ENCODE measurements at regions not wholly inside any gene's neighbourhood (a gene's known extent, or its start where the extent isn't known, plus 50 kb on each side); places are given as distances from the start of the nearest gene placed in this dataset.
"Not testable (repeated sequence)": the region's sequence is repeated elsewhere in the genome, so short reads cannot be mapped to it uniquely, and the experiment has no call there.

DNA sequence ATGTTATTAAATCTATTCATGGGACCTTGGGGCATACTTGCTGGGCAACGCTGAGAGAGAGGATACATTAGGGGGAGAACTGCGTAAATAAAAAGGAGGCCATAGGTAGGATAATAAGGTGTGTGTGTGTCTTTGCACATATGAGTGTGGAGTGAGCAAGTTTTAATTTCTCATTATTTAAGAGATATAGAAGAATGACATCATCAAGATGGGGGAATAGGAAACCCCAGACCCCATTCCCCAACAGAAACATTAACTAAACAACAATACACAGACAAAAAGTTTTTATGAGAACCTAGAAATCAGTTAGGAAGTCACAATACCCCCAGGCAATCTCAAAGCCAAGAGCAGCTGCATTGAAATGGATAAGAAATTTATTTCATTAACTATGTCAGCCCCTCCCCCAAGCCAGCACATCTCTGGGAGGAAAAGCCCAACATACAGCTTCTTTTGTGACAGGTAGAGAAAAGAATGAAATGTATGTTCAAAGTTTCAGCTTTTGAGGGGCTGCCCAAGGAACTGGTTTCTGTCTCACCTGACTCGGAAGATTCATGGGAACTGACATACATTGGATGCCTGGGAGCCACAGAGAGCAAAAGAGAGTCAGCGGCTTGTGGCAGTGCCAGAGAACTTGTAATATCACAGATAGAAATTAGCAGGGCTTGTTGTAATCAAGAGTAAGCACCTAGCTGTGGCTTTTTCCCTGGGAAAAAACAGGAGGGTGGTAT is 234.3 kb upstream of the NFIA start:
- no peaks in the 10 kb centered on the region for H3K9me3 ChIP-seq (ENCODE audit: control insufficient read depth, insufficient read depth, low read length)
- intact Hi-C loops (cut with micrococcal nuclease) = no loop called here
- H3K36me3 Mint-ChIP-seq = no peaks in the 10 kb centered on the region
- H3K4me3 Mint-ChIP-seq = no peak overlapping the region
- H3K4me3 ChIP-seq (ENCODE audit: low read length) = no peak overlapping the region
- H3K27me3 ChIP-seq (ENCODE audit: control insufficient read depth, insufficient read depth, low read length) = no peaks in the 10 kb centered on the region
- 88% methylated on average over 4 of the region's 4 CpGs for WGBS (ENCODE audit: insufficient coverage)
- H3K9me3 Mint-ChIP-seq = no peaks in the 10 kb centered on the region
- no peak overlapping the region for H3K27ac ChIP-seq (ENCODE audit: low read length)
- no peaks in the 10 kb centered on the region for H3K4me1 ChIP-seq (ENCODE audit: control insufficient read depth, insufficient read depth, low read length)
- no peaks in the 10 kb centered on the region for H3K36me3 ChIP-seq (ENCODE audit: control insufficient read depth, insufficient read depth, low read length)
- ATAC-seq (no peak), DNase-seq (no peak)
- H3K27ac Mint-ChIP-seq = no peak overlapping the region
- H3K4me1 Mint-ChIP-seq = no peaks in the 10 kb centered on the region
- H3K27me3 Mint-ChIP-seq (ENCODE audit: low read depth in 2 of 2) = peaks cover 17 to 19% of the 10 kb centered on the region in 2 donors
- TF ChIP-seq, protein P1, sequence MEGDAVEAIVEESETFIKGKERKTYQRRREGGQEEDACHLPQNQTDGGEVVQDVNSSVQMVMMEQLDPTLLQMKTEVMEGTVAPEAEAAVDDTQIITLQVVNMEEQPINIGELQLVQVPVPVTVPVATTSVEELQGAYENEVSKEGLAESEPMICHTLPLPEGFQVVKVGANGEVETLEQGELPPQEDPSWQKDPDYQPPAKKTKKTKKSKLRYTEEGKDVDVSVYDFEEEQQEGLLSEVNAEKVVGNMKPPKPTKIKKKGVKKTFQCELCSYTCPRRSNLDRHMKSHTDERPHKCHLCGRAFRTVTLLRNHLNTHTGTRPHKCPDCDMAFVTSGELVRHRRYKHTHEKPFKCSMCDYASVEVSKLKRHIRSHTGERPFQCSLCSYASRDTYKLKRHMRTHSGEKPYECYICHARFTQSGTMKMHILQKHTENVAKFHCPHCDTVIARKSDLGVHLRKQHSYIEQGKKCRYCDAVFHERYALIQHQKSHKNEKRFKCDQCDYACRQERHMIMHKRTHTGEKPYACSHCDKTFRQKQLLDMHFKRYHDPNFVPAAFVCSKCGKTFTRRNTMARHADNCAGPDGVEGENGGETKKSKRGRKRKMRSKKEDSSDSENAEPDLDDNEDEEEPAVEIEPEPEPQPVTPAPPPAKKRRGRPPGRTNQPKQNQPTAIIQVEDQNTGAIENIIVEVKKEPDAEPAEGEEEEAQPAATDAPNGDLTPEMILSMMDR (IDR thresholded peaks at IDR 0.05) = no peak

- no peak for DNase-seq
- no peaks in the 10 kb centered on the region for H3K4me1 Mint-ChIP-seq
- H3K27ac Mint-ChIP-seq = no peak overlapping the region
- WGBS (ENCODE audit: insufficient coverage) = 81% methylated on average over 1 of the region's 3 CpGs
- Histone ChIP-seq H3K4me3 (ENCODE audit: low read length) (no peak overlapping the region), H3K27me3 (ENCODE audit: control insufficient read depth, insufficient read depth, low read length) (no peaks in the 10 kb centered on the region), H3K36me3 (ENCODE audit: control insufficient read depth, insufficient read depth, low read length) (no peaks in the 10 kb centered on the region), H3K9me3 (ENCODE audit: control insufficient read depth, insufficient read depth, low read length) (no peaks in the 10 kb centered on the region), H3K4me1 (ENCODE audit: control insufficient read depth, insufficient read depth, low read length) (no peaks in the 10 kb centered on the region), H3K27ac (ENCODE audit: low read length) (no peak overlapping the region)
- no peaks in the 10 kb centered on the region for H3K9me3 Mint-ChIP-seq
- H3K4me3 Mint-ChIP-seq = no peak overlapping the region
- peaks cover 17 to 19% of the 10 kb centered on the region in 2 donors for H3K27me3 Mint-ChIP-seq (ENCODE audit: low read depth in 2 of 2)
- no peaks in the 10 kb centered on the region for H3K36me3 Mint-ChIP-seq
- TF ChIP-seq, protein P1 (IDR thresholded peaks at IDR 0.05) = no peak
- ATAC-seq = no peak
- intact Hi-C loops (cut with micrococcal nuclease) = no loop called here
Observed at GRCh38 chr1:60847391-60847790, 235.0 kb upstream of the NFIA start.

GRCh38 chr1:60845659-60846058 is 236.7 kb upstream of the NFIA start:
- 96% methylated on average over 3 of the region's 3 CpGs for WGBS (ENCODE audit: insufficient coverage)

GRCh38 chr1:60842304-60842703 is 240.1 kb upstream of the NFIA start:
- Histone ChIP-seq H3K9me3 (ENCODE audit: control insufficient read depth, insufficient read depth, low read length) (no peaks in the 10 kb centered on the region), H3K27ac (ENCODE audit: low read length) (no peak overlapping the region), H3K27me3 (ENCODE audit: control insufficient read depth, insufficient read depth, low read length) (peaks cover 3% of the 10 kb centered on the region), H3K4me1 (ENCODE audit: control insufficient read depth, insufficient read depth, low read length) (no peaks in the 10 kb centered on the region), H3K36me3 (ENCODE audit: control insufficient read depth, insufficient read depth, low read length) (no peaks in the 10 kb centered on the region), H3K4me3 (ENCODE audit: low read length) (no peak overlapping the region)
- DNase-seq (no peak), ATAC-seq (no peak)
- 93% methylated on average over 2 of the region's 2 CpGs for WGBS (ENCODE audit: insufficient coverage)
- H3K4me3 Mint-ChIP-seq = no peak overlapping the region
- no peaks in the 10 kb centered on the region for H3K4me1 Mint-ChIP-seq
- no peaks in the 10 kb centered on the region for H3K9me3 Mint-ChIP-seq
- peaks cover 0 to 37% of the 10 kb centered on the region in 2 donors for H3K27me3 Mint-ChIP-seq (ENCODE audit: low read depth in 2 of 2)
- no peaks in the 10 kb centered on the region for H3K36me3 Mint-ChIP-seq
- TF ChIP-seq, protein P1 (IDR thresholded peaks at IDR 0.05) = no peak
- no peak overlapping the region for H3K27ac Mint-ChIP-seq
- intact Hi-C loops (cut with micrococcal nuclease) = no loop called here

More at GRCh38 chr1:60845659-60846058, 236.7 kb upstream of the NFIA start:
- H3K9me3 Mint-ChIP-seq; intact Hi-C loops (cut with micrococcal nuclease); H3K27ac ChIP-seq (ENCODE audit: low read length); H3K4me1 ChIP-seq (ENCODE audit: control insufficient read depth, insufficient read depth, low read length); H3K27me3 ChIP-seq (ENCODE audit: control insufficient read depth, insufficient read depth, low read length); H3K36me3 ChIP-seq (ENCODE audit: control insufficient read depth, insufficient read depth, low read length); H3K36me3 Mint-ChIP-seq; H3K9me3 ChIP-seq (ENCODE audit: control insufficient read depth, insufficient read depth, low read length); H3K27ac Mint-ChIP-seq; ATAC-seq; DNase-seq; H3K4me3 ChIP-seq (ENCODE audit: low read length); H3K4me3 Mint-ChIP-seq; H3K4me1 Mint-ChIP-seq: not testable (repeated sequence)
- H3K27me3 Mint-ChIP-seq (ENCODE audit: low read depth in 2 of 2) = peaks cover 17 to 19% of the 10 kb centered on the region in 2 donors
